Astrocyte of the spinal cord (primary cell): ENCODE measurements at regions not wholly inside any gene's neighbourhood (a gene's known extent, or its start where the extent isn't known, plus 50 kb on each side); places are given as distances from the start of the nearest gene placed in this dataset.
"Not testable (repeated sequence)": the region's sequence is repeated elsewhere in the genome, so short reads cannot be mapped to it uniquely, and the experiment has no call there.

Experiments
- DNase-seq: peaks from one replicate; pipeline ENCODE4 v3.0.0; 2011; ENCODE audit warnings: low read depth, low spot score
- H3K4me3 ChIP-seq: 2 replicates; pipeline ENCODE4 v1.5.1; 2011; ENCODE audit warnings: low read depth, mild to moderate bottlenecking, low read length, moderate library complexity
- CTCF ChIP-seq: IDR thresholded peaks from 2 replicates; pipeline ENCODE4 v1.5.1; 2012; ENCODE audit warnings: low read depth, mild to moderate bottlenecking, low read length, inconsistent platforms
- in situ Hi-C: cut with HindIII; loops from 2 replicates; pipeline ENCODE4 v1.10.0; 2017; ENCODE audit warnings: low sequenced_read_pairs

DNA sequence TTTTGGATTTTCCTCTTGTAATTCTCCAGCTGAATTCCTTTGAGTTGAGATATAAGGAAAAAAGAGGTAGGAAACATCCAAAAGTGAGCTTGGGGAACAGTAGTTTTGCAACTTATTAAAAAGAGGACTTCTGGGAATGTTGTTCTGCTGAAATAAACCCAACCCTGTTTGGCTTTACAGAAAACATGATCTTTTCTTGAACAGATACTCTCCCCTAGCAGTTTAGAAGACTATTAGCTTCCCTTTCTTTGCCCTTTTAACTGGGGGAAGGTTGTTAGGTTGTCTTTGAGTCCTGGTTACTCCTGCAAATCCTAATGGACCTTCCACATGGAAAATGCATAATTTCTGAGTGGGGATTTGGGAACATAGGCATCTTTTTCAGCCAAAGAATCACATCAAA, 168.7 kb upstream of the RPS23 start:
- H3K4me3 ChIP-seq: no peak overlapping the region
- in situ Hi-C loops: no loop called here
- TF ChIP-seq CTCF: no peak
- no peak for DNase-seq

- no peak for TF ChIP-seq CTCF
- no peak overlapping the region for H3K4me3 ChIP-seq
- DNase-seq: no peak
- in situ Hi-C loops: no loop called here
Observed at GRCh38 chr5:82445726-82446335, 167.7 kb upstream of the RPS23 start.

- DNase-seq: no peak
- in situ Hi-C loops: no loop called here
- TF ChIP-seq CTCF: no peak
Observed at GRCh38 chr5:82439750-82440445, 161.7 kb upstream of the RPS23 start.

DNA sequence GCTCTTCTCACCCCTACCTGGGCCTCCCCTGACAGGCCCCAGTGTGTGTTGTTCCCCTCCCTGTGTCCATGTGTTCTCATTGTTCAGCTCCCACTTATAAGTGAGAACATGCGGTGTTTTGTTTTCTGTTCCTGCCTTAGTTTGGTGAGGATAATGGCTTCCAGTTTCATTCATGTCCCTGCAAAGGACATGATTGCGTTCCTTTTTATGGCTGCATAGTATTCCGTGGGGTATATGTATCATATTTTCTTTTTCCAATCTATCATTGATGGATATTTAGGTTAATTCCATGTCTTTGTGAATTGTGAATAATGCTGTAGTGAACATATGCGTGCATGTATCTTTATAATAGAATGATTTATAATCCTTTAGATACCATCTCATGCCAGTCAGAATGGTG, 159.4 kb upstream of the RPS23 start:
- in situ Hi-C loops, DNase-seq, H3K4me3 ChIP-seq: not testable (repeated sequence)

More at GRCh38 chr5:82439750-82440445, 161.7 kb upstream of the RPS23 start:
- H3K4me3 ChIP-seq: no peak overlapping the region

DNA sequence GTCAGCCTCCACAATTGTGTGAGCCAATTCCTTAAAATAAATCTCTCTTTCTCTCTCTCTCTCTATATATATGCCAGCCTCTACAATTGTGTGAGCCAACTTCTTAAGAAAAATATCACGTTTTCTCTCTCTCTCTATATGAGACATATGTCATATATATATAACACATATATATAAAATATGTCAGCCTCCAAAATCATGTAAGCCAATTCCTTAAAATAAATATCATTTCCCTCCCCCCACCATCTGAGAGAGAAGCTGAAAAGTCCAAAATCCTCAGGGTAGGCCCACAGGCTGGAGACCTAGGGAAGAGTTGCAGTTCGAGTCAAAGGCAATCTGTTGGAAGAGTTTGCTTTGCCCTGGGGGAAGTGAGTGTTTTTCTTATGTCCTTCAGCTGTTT, 158.1 kb upstream of the RPS23 start:
- no peak for DNase-seq
- no peak overlapping the region for H3K4me3 ChIP-seq
- in situ Hi-C loops: no loop called here
- no peak for TF ChIP-seq CTCF

DNA sequence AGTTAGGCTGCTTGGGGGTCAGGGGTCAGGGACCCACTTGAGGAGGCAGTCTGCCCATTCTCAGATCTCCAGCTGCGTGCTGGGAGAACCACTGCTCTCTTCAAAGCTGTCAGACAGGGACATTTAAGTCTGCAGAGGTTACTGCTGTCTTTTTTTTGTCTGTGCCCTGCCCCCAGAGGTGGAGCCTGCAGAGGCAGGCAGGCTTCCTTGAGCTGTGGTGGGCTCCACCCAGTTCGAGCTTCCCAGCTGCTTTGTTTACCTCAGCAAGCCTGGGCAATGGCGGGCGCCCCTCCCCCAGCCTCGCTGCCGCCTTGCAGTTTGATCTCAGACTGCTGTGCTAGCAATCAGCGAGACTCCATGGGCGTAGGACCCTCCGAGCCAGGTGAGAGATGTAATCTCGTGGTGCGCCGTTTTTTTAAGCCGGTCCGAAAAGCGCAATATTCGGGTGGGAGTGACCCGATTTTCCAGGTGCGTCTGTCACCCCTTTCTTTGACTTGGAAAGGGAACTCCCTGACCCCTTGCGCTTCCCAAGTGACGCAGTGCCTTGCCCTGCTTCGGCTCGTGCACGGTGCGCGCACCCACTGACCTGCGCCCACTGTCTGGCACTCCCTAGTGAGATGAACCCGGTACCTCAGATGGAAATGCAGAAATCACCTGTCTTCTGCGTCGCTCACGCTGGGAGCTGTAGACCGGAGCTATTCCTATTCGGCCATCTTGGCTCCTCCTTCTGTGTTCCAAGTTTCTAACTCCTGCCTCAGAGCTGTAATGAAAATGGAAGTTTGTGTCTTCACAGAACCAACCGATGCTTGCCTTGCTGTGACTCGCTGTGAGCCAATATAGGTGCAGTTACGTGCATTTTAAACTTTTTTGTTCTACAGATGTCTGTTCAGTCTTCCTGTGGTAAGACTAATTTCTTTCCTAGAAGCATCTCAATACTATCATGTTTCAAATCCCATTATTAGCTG, 156.8 kb upstream of the RPS23 start:
- in situ Hi-C loops, H3K4me3 ChIP-seq, DNase-seq: not testable (repeated sequence)

- no peak overlapping the region for H3K4me3 ChIP-seq
- in situ Hi-C loops: no loop called here
- TF ChIP-seq CTCF: no peak
- DNase-seq: no peak
Observed at GRCh38 chr5:82426464-82427154, 148.5 kb upstream of the RPS23 start.
